K562 (cell line): ENCODE measurements at regions not wholly inside any gene's neighbourhood (a gene's known extent, or its start where the extent isn't known, plus 50 kb on each side); places are given as distances from the start of the nearest gene placed in this dataset.

ENCODE experiments used
- CBX3 ChIP-seq, 2 experiments: IDR thresholded peaks; 1 replicate in 1 of 2; 2 replicates in 1 of 2; pipeline ENCODE4 v1.6.1; 2012; ENCODE audit warnings: inconsistent platforms in 2 of 2, low read length in 2 of 2, borderline replicate concordance in 1 of 2, control low read depth in 1 of 2
- CTCF ChIP-seq, 3 experiments: IDR thresholded peaks in 2 of 3; conservative IDR thresholded peaks in 1 of 3; 2 replicates each; pipeline ENCODE4 v1.5.1; 2011 to 2012; ENCODE audit warnings: low read length in 3 of 3, mild to moderate bottlenecking in 3 of 3, control low read depth in 2 of 3, improper control_type of control experiment in 1 of 3, inconsistent platforms in 1 of 3, low read depth in 1 of 3, mixed read lengths in 1 of 3, moderate library complexity in 1 of 3; ENCODE audit not compliant: insufficient read depth in 2 of 3
- ETV6 ChIP-seq, 3 experiments: fragments of 150-350 bp in 1 of 3; sonication (generic) in 1 of 3; formaldehyde crosslinking in 1 of 3; IDR thresholded peaks; 2 replicates each; pipeline versions ENCODE4 v1.6.1 to v1.8.0; 2014 to 2022; ENCODE audit warnings: borderline replicate concordance in 2 of 3, low read depth in 2 of 3, antibody characterized with exemption in 1 of 3, low read length in 1 of 3, mild to moderate bottlenecking in 1 of 3, missing genetic modification reagents in 1 of 3
- HDGF ChIP-seq: fragments of 450-650 bp; IDR thresholded peaks from 2 replicates; pipeline ENCODE4 v1.6.1; 2016
- JUND ChIP-seq, 2 experiments: IDR thresholded peaks; 2 replicates in 1 of 2; 3 replicates in 1 of 2; pipeline ENCODE4 v1.6.1; 2011; ENCODE audit warnings: borderline replicate concordance in 2 of 2, low read depth in 2 of 2, low read length in 2 of 2, improper control_type of control experiment in 1 of 2, missing biosample characterization in 1 of 2, missing genetic modification characterization in 1 of 2, missing genetic modification reagents in 1 of 2
- MAX ChIP-seq: sonication (generic); formaldehyde crosslinking; IDR thresholded peaks from 2 replicates; pipeline ENCODE4 v1.9.0; 2022; ENCODE audit warnings: mild to moderate bottlenecking, missing genetic modification reagents
- POLR2A ChIP-seq: fragments of 450-650 bp; conservative IDR thresholded peaks from 2 replicates; pipeline ENCODE4 v1.6.1; 2016
- SIX5 ChIP-seq, 2 experiments: IDR thresholded peaks; 2 replicates each; pipeline ENCODE4 v1.6.1; 2011; ENCODE audit warnings: low read length in 2 of 2, borderline replicate concordance in 1 of 2, low read depth in 1 of 2, mild to moderate bottlenecking in 1 of 2, moderate library complexity in 1 of 2; ENCODE audit not compliant: insufficient read depth in 1 of 2
- SP1 ChIP-seq: sonication (generic); formaldehyde crosslinking; IDR thresholded peaks from 2 replicates; pipeline ENCODE4 v1.8.1; 2022; ENCODE audit warnings: mild to moderate bottlenecking, missing genetic modification reagents
- TFAP4 ChIP-seq: sonication (generic); formaldehyde crosslinking; IDR thresholded peaks from 2 replicates; pipeline ENCODE4 v1.8.0; 2022; ENCODE audit warnings: missing genetic modification reagents, mild to moderate bottlenecking, moderate library complexity, borderline replicate concordance
- ZHX1 ChIP-seq: fragments of 150-350 bp; conservative IDR thresholded peaks from 2 replicates; pipeline ENCODE4 v1.6.1; 2014; ENCODE audit warnings: low read length

GRCh38 chr20:11051136-11051535 is 377.3 kb upstream of the JAG1 start:
- no peak for TF ChIP-seq TFAP4
- TF ChIP-seq SP1 (CRISPR knock-in tag), result no peak
- no peak for TF ChIP-seq ETV6 (IDR thresholded peaks at IDR 0.05; ENCODE audit: borderline replicate concordance in 1 of 2, low read depth in 2 of 2, low read length in 1 of 2)
- TF ChIP-seq ETV6 (CRISPR knock-in tag; IDR thresholded peaks at IDR 0.05; ENCODE audit: borderline replicate concordance), result no peak
- TF ChIP-seq JUND (IDR thresholded peaks at IDR 0.05; ENCODE audit: borderline replicate concordance, low read depth, low read length), result no peak
- no peak for TF ChIP-seq JUND (tag; IDR thresholded peaks at IDR 0.05; ENCODE audit: borderline replicate concordance, low read depth, low read length)
- no peak for TF ChIP-seq CBX3 (IDR thresholded peaks at IDR 0.05; ENCODE audit: borderline replicate concordance in 1 of 2, low read length in 2 of 2)
- no peak for TF ChIP-seq POLR2A
- no peak for TF ChIP-seq MAX (CRISPR knock-in tag)
- TF ChIP-seq ZHX1, result no peak
- no peak for TF ChIP-seq SIX5 (IDR thresholded peaks at IDR 0.05; ENCODE audit: borderline replicate concordance in 1 of 2, insufficient read depth in 1 of 2, low read depth in 1 of 2, low read length in 2 of 2)
- no peak for TF ChIP-seq CTCF (IDR thresholded peaks at IDR 0.05 in 2 of 3, conservative IDR thresholded peaks at IDR 0.05 in 1 of 3; ENCODE audit: insufficient read depth in 2 of 3, low read depth in 1 of 3, low read length in 3 of 3)
- no peak for TF ChIP-seq HDGF
